Activated CD4-positive, CD25-positive, alpha-beta regulatory T cell treated with anti-CD3 and anti-CD28 coated beads, Interleukin-2, amount 50 U/mL, for 72 hours (primary cell): ENCODE measurements at regions not wholly inside any gene's neighbourhood (a gene's known extent, or its start where the extent isn't known, plus 50 kb on each side); places are given as distances from the start of the nearest gene placed in this dataset.
"Not testable (repeated sequence)": the region's sequence is repeated elsewhere in the genome, so short reads cannot be mapped to it uniquely, and the experiment has no call there.

Experiments used
- DNase-seq: peaks from one replicate; pipeline ENCODE4 v3.0.0; 2021

DNA sequence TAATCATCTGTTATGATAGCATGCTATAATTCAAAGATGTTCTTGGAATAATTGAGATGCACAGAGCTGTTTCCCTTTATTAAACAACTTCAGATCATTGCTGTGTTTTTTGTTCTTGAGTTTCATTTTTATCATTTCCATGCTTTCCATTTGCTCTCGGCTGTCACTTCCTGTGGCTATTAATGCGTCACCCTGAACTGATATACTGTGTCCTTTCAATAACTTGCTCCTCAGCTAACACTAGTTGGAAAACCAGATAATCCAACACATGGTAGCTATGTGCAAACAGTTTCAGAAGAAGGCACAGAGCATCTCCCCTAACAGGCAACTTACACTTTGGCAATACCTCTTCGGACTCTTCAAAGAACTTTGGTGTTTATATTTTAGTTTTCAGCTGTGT, 376.0 kb downstream of the GBA3 start:
- DNase-seq, result no peak

DNA sequence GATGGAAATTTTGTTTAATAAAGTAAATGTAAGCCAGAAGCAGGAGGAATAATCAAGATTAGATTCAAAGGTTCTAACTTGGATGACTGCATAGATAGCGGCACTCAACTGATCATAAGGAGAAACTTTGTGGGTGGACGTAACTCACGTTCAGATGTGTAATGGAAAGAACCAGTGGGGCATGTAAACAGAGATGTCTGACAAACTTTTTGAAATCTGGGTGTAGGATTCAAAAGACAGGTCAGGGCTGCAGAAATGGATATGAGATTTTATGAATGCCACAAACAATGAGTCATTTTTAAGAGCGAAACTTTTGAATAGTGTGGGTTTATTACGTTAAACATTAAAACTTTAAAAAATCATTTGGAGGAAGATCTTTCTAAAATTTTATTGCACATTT, 375.6 kb downstream of the GBA3 start:
- DNase-seq, result no peak

DNA sequence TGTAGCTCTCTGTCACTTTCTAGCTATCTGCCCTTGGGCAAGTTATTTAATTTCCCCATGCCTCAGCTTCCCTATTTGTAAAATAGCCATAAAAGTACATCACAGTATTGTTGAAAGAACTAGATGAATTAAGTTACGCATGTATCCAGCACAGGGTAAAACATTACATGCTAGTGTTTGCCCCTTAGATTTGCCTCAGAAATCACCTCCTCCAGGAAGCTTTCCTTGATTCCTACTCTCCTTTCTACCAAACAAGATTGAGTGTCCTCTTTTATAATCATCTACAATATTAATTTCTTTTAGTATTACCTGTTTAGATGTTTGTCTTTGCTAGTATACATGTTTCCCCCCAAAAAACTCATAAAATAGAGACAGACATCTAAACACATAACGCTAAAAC, 369.5 kb downstream of the GBA3 start:
- DNase-seq, result no peak

- DNase-seq, result no peak
Measured at GRCh38 chr4:23061431-23061830, 368.7 kb downstream of the GBA3 start.

DNA sequence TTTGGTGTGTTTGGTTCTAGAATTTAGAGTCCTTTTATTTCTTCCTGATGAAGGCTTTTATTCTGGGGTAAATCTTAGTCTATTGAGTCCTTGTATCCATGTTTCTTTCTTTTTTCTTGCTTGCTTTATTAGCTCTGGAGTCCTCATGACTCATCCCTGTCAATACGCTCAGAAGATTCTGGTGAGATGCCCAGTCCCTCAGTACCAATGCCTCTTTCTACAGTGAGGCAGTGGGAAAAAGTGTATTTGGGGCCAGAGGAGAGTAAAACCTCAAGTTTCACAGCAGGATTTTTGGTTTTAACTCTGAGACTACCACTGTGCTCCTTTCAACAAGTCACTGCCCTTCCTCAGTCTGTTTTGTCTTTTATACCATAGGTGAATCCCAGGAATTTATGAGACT, 368.0 kb downstream of the GBA3 start:
- no peak for DNase-seq

GRCh38 chr4:23058165-23058776, 365.5 kb downstream of the GBA3 start:
- DNase-seq, result no peak

DNA sequence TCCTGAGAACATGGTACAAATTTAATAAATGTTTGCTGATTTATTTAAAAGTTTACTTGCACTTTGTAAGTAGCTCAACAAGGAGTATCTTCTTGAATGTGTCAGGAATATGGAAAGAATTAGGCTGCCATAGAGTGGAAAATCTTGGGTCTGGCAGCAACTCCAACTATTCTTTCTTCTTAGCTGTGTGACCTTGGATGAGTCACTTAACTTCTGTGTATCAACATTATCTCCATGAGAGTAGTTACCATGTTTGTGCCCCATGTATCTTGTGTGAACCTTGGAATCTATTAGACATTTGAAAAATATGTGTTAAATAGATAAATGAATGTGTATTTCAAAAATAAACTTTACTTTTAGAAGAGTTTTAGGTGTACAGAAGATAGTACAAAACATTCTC, 348.8 kb downstream of the GBA3 start:
- no peak for DNase-seq

DNA sequence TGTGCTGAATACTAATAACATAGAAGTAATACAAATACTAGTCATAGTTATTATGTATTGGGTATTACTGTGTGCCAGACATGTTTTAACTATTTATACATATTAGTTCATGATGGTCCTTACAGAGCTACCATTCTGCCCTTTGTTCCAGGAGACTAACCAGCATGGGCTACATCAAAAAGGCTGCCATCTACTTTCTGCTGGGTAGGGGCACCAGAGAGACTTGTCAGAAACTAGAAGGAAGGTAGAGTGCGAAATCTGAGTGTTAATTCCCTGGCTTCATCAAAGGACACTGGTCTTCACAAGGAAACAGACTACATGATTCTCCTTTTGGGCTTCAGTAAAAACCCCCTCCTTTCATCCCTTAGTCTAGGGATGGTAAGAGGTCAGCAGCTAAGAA, 347.8 kb downstream of the GBA3 start:
- DNase-seq, result no peak

- no peak for DNase-seq
Measured at GRCh38 chr4:23039818-23040217, 347.1 kb downstream of the GBA3 start.

DNA sequence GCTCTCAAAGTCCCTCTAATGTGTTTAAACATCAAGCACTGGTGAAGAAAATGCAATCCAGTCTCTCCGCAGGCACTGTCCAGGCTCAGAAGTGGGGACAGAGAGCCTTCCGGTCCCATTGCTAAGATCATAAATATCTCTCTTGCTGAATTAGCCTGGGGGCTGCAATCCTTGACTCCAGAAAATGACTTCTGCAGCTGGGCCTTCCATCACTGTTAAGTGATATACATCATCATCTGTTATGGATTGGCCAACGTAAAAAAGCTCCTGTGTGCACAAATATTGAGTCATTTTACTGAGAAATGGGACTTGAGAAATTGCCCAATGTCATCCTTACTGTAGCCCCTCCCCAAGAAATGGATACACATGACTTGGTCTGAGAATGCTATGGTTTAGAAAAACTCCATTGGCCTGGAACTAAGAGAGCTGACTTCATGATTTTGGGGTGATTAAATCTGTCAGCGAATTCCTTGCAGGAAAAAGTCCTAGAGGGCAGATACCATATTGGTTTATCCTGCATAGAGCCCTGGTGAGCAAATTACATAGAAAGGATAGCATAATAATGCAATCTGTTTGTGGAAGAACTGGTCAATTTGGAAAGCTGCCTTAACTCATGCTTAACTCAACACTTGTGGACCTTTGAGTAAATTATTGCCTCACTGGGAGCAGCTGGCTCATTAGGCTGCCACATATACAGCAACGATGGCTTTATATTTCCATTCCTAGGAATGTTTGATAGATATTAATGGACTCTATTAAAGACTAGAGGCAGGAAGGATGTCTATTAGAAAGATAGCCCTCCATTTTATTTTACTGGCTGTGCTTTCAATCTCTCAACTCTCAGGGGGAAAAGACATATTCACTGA, 346.1 kb downstream of the GBA3 start:
- no peak for DNase-seq

DNA sequence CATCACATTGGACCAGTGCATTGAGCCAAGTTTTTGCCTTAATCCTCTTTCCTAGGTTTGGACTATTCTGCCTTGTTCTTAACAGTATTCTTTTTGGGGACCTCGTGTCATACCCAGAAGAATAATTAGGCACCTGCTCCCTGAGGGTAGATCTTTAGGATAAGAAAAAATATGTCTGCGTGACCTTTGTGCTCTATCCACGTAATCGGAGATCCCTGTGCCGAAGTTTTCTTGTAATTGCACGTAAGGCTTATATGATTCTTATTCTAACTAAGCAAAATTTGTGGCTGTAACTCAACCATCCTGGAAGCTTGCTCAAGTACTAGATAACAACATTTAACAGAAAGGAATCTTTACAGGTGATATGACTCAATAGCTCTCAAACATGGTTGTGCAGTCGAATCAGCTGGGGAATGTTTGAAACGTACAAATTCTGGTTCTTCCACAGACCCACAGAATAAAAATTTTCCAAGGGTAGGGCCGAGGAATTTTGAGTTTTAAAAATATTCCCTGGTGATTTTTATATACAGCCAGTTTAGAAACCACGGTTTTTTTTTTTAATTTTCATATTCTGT, 344.3 kb downstream of the GBA3 start:
- no peak for DNase-seq

- no peak for DNase-seq
Measured at GRCh38 chr4:23036503-23036902, 343.8 kb downstream of the GBA3 start.

DNA sequence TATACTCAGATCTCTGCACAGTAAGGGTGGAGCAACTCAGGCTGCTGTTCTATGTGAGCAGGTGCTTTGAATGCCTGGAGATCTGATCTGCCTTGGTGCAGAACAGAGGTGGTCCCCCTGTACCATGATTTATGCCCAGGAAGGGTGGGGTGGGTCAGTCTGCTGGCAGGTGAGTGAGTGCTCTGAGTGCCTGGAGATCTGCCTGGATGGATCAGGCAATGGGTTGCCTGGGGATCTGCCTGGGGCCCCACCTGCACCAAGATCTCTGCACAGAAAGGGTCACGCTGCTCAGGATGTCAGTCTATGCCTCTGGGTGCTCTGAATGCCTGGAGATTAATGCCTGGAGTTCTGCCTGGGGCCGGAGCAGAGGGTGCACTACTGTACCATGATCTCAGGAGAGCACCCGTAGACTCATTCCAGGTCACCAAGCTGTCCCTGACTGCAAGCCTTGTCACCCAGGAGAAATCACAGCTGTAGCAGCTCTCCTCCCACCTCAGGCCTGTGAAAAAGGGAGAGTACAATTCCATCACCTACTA, 342.9 kb downstream of the GBA3 start:
- no peak for DNase-seq

- DNase-seq, result no peak
Measured at GRCh38 chr4:23034731-23035130, 342.0 kb downstream of the GBA3 start.

GRCh38 chr4:23033796-23034195, 341.1 kb downstream of the GBA3 start:
- DNase-seq, result no peak

DNA sequence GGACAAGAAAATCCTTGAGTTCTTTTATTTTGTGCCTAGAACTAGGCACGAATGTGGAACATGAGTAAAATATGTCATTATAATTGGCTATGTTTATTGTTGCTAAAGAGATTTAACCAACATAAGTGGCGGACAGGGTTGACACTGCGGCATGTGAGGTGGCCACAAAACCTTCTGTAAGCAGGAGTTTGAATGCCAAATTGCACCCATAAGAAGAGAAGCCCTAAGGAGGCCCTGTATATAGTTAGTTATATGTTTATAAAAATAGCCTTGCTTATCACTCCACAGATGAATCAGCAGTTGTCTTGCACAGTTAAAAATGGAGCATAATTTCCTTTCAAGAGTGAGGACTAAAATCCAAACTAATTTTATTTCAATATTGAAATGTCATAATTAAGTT, 336.1 kb downstream of the GBA3 start:
- no peak for DNase-seq

DNA sequence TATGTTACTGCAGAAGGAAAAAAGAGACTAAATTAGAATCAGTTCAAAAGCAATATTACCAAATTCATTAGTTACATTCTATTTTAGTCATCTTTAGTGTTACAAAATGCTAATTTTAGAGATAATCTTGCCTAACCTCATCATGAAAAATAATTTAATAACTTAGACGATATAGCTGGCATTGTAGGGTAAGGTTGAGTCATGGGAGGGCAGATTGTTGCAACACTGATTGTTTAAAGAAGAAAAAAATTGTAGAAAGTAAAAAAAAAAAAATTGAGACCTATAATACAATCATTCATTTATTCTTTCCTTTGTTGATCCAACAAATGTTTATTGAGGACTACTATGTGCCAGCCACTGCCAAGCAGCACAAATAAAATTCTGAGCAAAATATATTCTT, 330.9 kb downstream of the GBA3 start:
- no peak for DNase-seq

GRCh38 chr4:23023121-23023520, 330.4 kb downstream of the GBA3 start:
- no peak for DNase-seq

DNA sequence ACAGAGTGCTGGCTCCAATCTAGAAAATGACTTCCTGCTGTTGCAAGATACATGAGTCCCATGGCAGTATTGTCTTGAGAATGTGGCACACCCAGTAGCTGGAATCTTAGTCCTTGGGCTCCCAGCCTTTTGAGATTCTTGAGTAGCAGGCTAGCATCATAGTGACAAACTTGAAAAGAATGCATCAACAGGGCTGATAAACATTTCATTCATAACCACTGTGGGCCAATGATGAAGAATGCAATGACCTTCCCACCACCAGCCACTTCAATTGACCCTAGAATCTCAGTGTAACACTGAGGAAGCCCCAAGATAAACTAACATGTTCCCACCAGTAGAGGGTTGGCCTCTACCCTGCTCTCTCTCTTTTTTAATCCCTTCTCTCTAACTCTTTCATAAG, 329.3 kb downstream of the GBA3 start:
- DNase-seq, result no peak

- no peak for DNase-seq
Measured at GRCh38 chr4:23021040-23021439, 328.3 kb downstream of the GBA3 start.

DNA sequence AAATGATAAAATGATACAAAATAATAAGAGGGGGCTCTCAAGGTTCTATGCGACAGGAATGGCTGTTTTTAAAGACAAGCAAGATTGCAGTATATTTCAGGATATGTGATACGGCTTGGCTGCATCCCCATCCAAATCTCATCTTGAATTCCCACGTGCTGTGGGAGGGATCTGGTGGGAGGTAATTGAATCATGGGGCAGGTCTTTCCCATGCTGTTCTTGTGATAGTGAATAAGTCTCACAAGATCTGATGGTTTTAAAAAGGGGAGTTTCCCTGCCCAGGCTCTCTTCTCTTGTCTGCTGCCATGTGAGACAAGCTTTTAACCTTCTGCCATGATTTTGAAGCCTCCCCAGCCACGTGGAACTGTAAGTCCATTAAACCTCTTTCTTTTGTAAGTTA, 327.7 kb downstream of the GBA3 start:
- DNase-seq, result not testable (repeated sequence)

DNA sequence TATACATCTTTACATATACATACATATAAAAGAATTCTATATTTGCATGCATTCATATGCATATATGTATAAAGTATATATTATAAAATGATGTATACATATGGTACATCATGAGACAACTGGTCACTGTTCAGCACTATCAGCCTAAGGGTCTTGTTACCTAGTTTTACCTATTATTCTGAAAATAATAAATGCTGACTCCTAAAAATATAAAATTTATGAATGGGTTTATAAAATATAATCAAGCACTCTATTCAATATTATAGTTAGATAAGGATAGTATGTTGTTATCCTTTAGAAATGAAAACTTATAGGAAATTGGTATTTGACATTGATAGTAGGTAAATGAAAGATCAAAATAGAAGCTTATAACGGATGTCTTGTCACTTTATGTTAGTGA, 324.2 kb downstream of the GBA3 start:
- no peak for DNase-seq

DNA sequence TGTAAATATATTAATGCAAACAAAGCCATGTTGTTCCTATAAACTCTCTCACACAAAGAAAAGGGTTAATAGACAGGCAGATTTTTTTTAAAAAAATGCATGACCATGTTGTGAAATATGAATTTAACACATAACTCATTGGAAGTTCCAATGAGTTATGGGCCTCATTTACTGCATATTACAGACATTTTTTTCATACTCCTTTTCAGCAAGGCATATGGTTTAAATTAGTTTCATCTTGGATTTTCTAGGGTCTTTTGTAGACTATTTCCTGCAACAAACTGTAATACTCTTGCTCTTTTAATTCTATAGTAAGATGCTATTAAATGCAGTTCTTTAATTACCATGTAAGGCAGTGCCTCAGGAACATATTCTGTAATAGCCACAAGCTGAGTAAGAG, 323.1 kb downstream of the GBA3 start:
- DNase-seq, result no peak

DNA sequence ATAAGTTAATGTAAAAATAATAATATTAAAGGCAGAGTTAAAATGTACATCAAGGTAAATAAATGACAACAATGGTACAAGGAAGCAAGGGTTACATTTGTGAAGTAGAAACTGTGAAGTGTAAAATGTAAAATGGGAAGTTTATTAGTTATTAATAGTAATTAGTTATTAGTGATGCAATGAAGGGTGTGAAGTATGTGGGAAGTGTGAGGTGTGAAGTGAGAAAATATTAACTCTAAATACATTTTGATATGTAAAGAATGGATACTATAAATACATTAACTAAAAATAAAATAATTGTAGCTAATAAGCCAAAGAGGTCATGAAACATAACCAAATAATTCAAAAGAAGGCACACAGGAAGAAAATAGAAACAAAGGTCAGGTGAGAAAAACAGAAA, 316.4 kb downstream of the GBA3 start:
- DNase-seq, result no peak
